Parathyroid adenoma (tissue), 2 donors: ENCODE measurements at regions not wholly inside any gene's neighbourhood (a gene's known extent, or its start where the extent isn't known, plus 50 kb on each side); places are given as distances from the start of the nearest gene placed in this dataset.

Experiments
- H2AFZ ChIP-seq: fragments of 300-600 bp; sonication (generic); one replicate; pipeline ENCODE4 v1.7.0; 2017; ENCODE audit warnings: antibody characterized with exemption, mild to moderate bottlenecking
- H3K27ac ChIP-seq: fragments of 300-600 bp; sonication (generic); one replicate; pipeline ENCODE4 v1.7.0; 2017
- H3K27me3 ChIP-seq: fragments of 300-600 bp; sonication (generic); one replicate; pipeline ENCODE4 v1.7.0; 2017; ENCODE audit warnings: low read length; ENCODE audit not compliant: control insufficient read depth, insufficient read depth
- H3K36me3 ChIP-seq: fragments of 300-600 bp; sonication (generic); one replicate; pipeline ENCODE4 v1.7.0; 2017; ENCODE audit warnings: low read length; ENCODE audit not compliant: control insufficient read depth, insufficient read depth
- H3K4me1 ChIP-seq: fragments of 300-600 bp; sonication (generic); one replicate; pipeline ENCODE4 v1.7.0; 2017; ENCODE audit warnings: control low read depth
- H3K4me2 ChIP-seq: fragments of 300-600 bp; sonication (generic); one replicate; pipeline ENCODE4 v1.7.0; 2017; ENCODE audit warnings: low read length
- H3K4me3 ChIP-seq: fragments of 300-600 bp; sonication (generic); one replicate; pipeline ENCODE4 v1.7.0; 2017; ENCODE audit warnings: low read depth, low read length
- H3K79me2 ChIP-seq: fragments of 300-600 bp; sonication (generic); one replicate; pipeline ENCODE4 v1.7.0; 2017; ENCODE audit warnings: control low read depth
- H3K9ac ChIP-seq: fragments of 300-600 bp; sonication (generic); one replicate; pipeline ENCODE4 v1.7.0; 2017; ENCODE audit warnings: mild to moderate bottlenecking
- H3K9me3 ChIP-seq: fragments of 300-600 bp; sonication (generic); one replicate; pipeline ENCODE4 v1.7.0; 2017; ENCODE audit warnings: low read length; ENCODE audit not compliant: control insufficient read depth
- CTCF ChIP-seq: fragments of 300-600 bp; sonication (generic); IDR thresholded peaks from one replicate; pipeline ENCODE4 v1.7.0; 2017; ENCODE audit warnings: antibody characterized with exemption, mild to moderate bottlenecking
- donor health status: primary hyperparathyroidism.

- no peak overlapping the region for H3K4me3 ChIP-seq
- no peak overlapping the region for H3K4me2 ChIP-seq
- H2AFZ ChIP-seq: no peak overlapping the region
- H3K27ac ChIP-seq: no peak overlapping the region
- no peak for TF ChIP-seq CTCF
- no peaks in the 10 kb centered on the region for H3K79me2 ChIP-seq
- no peak overlapping the region for H3K9ac ChIP-seq
- H3K36me3 ChIP-seq: no peaks in the 10 kb centered on the region
- H3K4me1 ChIP-seq: no peaks in the 10 kb centered on the region
- H3K9me3 ChIP-seq: no peaks in the 10 kb centered on the region
- H3K27me3 ChIP-seq: no peaks in the 10 kb centered on the region
Observed at GRCh38 chr11:95717314-95717713, 72.3 kb downstream of the FAM76B start.

GRCh38 chr11:95716266-95716665 is 73.3 kb downstream of the FAM76B start:
- Histone ChIP-seq H3K4me3 (no peak overlapping the region), H3K79me2 (no peaks in the 10 kb centered on the region), H3K27me3 (no peaks in the 10 kb centered on the region), H3K27ac (no peak overlapping the region), H3K4me1 (no peaks in the 10 kb centered on the region), H3K9ac (no peak overlapping the region), H3K4me2 (no peak overlapping the region), H2AFZ (no peak overlapping the region), H3K36me3 (no peaks in the 10 kb centered on the region), H3K9me3 (no peaks in the 10 kb centered on the region)
- TF ChIP-seq CTCF: no peak

GRCh38 chr11:95715777-95716241 is 73.8 kb downstream of the FAM76B start:
- H2AFZ ChIP-seq: no peak overlapping the region
- no peak for TF ChIP-seq CTCF
- no peaks in the 10 kb centered on the region for H3K9me3 ChIP-seq
- no peak overlapping the region for H3K27ac ChIP-seq
- H3K36me3 ChIP-seq: no peaks in the 10 kb centered on the region
- H3K4me3 ChIP-seq: no peak overlapping the region
- no peaks in the 10 kb centered on the region for H3K27me3 ChIP-seq
- no peaks in the 10 kb centered on the region for H3K79me2 ChIP-seq
- no peak overlapping the region for H3K4me2 ChIP-seq
- no peaks in the 10 kb centered on the region for H3K4me1 ChIP-seq
- no peak overlapping the region for H3K9ac ChIP-seq

GRCh38 chr11:95714843-95715776 is 74.5 kb downstream of the FAM76B start:
- Histone ChIP-seq H3K27ac (no peak overlapping the region), H3K79me2 (no peaks in the 10 kb centered on the region), H3K36me3 (no peaks in the 10 kb centered on the region), H3K27me3 (no peaks in the 10 kb centered on the region), H3K9ac (no peak overlapping the region), H2AFZ (no peak overlapping the region), H3K4me1 (no peaks in the 10 kb centered on the region), H3K4me3 (no peak overlapping the region), H3K4me2 (no peak overlapping the region), H3K9me3 (no peaks in the 10 kb centered on the region)
- TF ChIP-seq CTCF: no peak
